ENCODE measurements at regions not wholly inside any gene's neighbourhood (a gene's known extent, or its start where the extent isn't known, plus 50 kb on each side); places are given as distances from the start of the nearest gene placed in this dataset.

- H3K4me1 ChIP-seq (ENCODE audit: control insufficient read depth in 4 of 4, insufficient read depth in 4 of 4, low read length in 3 of 4), result no peaks in the 10 kb centered on the region
- no peaks in the 10 kb centered on the region for H3K27me3 ChIP-seq (ENCODE audit: control insufficient read depth in 4 of 4, insufficient read depth in 4 of 4, low read length in 3 of 4)
- H3K27ac ChIP-seq (ENCODE audit: low read depth in 1 of 2, low read length in 2 of 2), result no peak overlapping the region
- TF ChIP-seq HNF4A (conservative IDR thresholded peaks at IDR 0.05) (no peak), TAF1 (conservative IDR thresholded peaks at IDR 0.05) (no peak), NR2F2 (IDR thresholded peaks at IDR 0.05) (no peak), FOXA2 (IDR thresholded peaks at IDR 0.05) (no peak), REST (IDR thresholded peaks at IDR 0.05) (no peak), JUND (IDR thresholded peaks at IDR 0.05) (no peak), MAX (IDR thresholded peaks at IDR 0.05) (no peak)
- TF ChIP-seq, protein P1, sequence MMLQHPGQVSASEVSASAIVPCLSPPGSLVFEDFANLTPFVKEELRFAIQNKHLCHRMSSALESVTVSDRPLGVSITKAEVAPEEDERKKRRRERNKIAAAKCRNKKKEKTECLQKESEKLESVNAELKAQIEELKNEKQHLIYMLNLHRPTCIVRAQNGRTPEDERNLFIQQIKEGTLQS (IDR thresholded peaks at IDR 0.05), result no peak
- peaks cover 0 to 4% (median 0%) of the 10 kb centered on the region in 4 donors for H3K9me3 ChIP-seq (ENCODE audit: control insufficient read depth in 4 of 4, low read length in 3 of 4)
- H3K4me3 ChIP-seq (ENCODE audit: low read depth in 1 of 3, low read length in 3 of 3), result no peak overlapping the region
- no peak overlapping the region for H3K9ac ChIP-seq (ENCODE audit: low read depth in 1 of 2, low read length in 2 of 2)
- WGBS, result 93% methylated on average over 1 of the region's 1 CpG
- DNase-seq (ENCODE audit: low spot score), result no peak
- no peaks in the 10 kb centered on the region for H3K36me3 ChIP-seq (ENCODE audit: control insufficient read depth in 4 of 4, insufficient read depth in 3 of 4, low read depth in 1 of 4, low read length in 3 of 4)
These were observed 85.2 kb upstream of the HNMT start for GRCh38 chr2:137879121-137879520.

DNA sequence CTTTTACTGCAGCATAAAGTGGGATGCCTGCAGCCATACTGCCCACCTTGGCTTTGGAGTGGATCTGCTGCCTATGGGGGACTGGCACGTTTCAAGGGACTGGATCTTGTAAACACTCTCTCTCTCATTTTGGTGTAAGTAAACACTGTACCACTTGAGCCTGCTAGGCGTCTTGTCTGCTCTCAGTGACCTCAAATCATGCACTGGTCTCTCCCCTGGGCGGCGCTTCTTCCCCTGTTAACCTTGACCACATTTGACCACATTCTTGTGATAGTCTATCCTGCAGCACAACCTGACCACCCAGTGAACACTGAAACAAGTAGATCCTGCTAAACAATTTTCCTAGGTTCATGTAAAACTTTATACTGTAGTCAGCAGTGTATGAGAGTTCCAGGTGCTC, 82.6 kb upstream of the HNMT start:
- WGBS, result 86% methylated on average over 4 of the region's 4 CpGs
- H3K4me1 ChIP-seq (ENCODE audit: control insufficient read depth in 4 of 4, insufficient read depth in 4 of 4, low read length in 3 of 4), result no peaks in the 10 kb centered on the region
- TF ChIP-seq FOXA1 (IDR thresholded peaks at IDR 0.05) (no peak), JUND (IDR thresholded peaks at IDR 0.05) (no peak), SP1 (IDR thresholded peaks at IDR 0.05) (no peak), GABPA (IDR thresholded peaks at IDR 0.05 in 1 of 2, conservative IDR thresholded peaks at IDR 0.05 in 1 of 2) (no peak), TAF1 (conservative IDR thresholded peaks at IDR 0.05) (no peak), YY1 (IDR thresholded peaks at IDR 0.05) (no peak), RXRA (IDR thresholded peaks at IDR 0.05) (no peak), HNF4G (IDR thresholded peaks at IDR 0.05) (no peak), REST (IDR thresholded peaks at IDR 0.05) (no peak), EGR1 (IDR thresholded peaks at IDR 0.05; ENCODE audit: low read depth in 2 of 2) (no peak), HNF4A (conservative IDR thresholded peaks at IDR 0.05) (no peak), RAD21 (IDR thresholded peaks at IDR 0.05) (no peak), MAX (IDR thresholded peaks at IDR 0.05) (no peak), FOXA2 (IDR thresholded peaks at IDR 0.05) (no peak)
- TF ChIP-seq, protein P1 (IDR thresholded peaks at IDR 0.05), result no peak
- TF ChIP-seq, protein P2, sequence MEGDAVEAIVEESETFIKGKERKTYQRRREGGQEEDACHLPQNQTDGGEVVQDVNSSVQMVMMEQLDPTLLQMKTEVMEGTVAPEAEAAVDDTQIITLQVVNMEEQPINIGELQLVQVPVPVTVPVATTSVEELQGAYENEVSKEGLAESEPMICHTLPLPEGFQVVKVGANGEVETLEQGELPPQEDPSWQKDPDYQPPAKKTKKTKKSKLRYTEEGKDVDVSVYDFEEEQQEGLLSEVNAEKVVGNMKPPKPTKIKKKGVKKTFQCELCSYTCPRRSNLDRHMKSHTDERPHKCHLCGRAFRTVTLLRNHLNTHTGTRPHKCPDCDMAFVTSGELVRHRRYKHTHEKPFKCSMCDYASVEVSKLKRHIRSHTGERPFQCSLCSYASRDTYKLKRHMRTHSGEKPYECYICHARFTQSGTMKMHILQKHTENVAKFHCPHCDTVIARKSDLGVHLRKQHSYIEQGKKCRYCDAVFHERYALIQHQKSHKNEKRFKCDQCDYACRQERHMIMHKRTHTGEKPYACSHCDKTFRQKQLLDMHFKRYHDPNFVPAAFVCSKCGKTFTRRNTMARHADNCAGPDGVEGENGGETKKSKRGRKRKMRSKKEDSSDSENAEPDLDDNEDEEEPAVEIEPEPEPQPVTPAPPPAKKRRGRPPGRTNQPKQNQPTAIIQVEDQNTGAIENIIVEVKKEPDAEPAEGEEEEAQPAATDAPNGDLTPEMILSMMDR (IDR thresholded peaks at IDR 0.05; ENCODE audit: low read depth, low read length, missing input control), result no peak
- TF ChIP-seq, protein P3, sequence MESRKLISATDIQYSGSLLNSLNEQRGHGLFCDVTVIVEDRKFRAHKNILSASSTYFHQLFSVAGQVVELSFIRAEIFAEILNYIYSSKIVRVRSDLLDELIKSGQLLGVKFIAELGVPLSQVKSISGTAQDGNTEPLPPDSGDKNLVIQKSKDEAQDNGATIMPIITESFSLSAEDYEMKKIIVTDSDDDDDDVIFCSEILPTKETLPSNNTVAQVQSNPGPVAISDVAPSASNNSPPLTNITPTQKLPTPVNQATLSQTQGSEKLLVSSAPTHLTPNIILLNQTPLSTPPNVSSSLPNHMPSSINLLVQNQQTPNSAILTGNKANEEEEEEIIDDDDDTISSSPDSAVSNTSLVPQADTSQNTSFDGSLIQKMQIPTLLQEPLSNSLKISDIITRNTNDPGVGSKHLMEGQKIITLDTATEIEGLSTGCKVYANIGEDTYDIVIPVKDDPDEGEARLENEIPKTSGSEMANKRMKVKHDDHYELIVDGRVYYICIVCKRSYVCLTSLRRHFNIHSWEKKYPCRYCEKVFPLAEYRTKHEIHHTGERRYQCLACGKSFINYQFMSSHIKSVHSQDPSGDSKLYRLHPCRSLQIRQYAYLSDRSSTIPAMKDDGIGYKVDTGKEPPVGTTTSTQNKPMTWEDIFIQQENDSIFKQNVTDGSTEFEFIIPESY (IDR thresholded peaks at IDR 0.05), result no peak
- no peaks in the 10 kb centered on the region for H3K36me3 ChIP-seq (ENCODE audit: control insufficient read depth in 4 of 4, insufficient read depth in 3 of 4, low read depth in 1 of 4, low read length in 3 of 4)
- H3K9ac ChIP-seq (ENCODE audit: low read depth in 1 of 2, low read length in 2 of 2), result no peak overlapping the region
- H3K4me3 ChIP-seq (ENCODE audit: low read depth in 1 of 3, low read length in 3 of 3), result no peak overlapping the region
- no peaks in the 10 kb centered on the region for H3K27me3 ChIP-seq (ENCODE audit: control insufficient read depth in 4 of 4, insufficient read depth in 4 of 4, low read length in 3 of 4)
- no peak overlapping the region for H3K27ac ChIP-seq (ENCODE audit: low read depth in 1 of 2, low read length in 2 of 2)
- no peak for DNase-seq (ENCODE audit: low spot score)
- peaks cover 0 to 4% (median 0%) of the 10 kb centered on the region in 4 donors for H3K9me3 ChIP-seq (ENCODE audit: control insufficient read depth in 4 of 4, low read length in 3 of 4)
